Thoracic aorta (tissue), 2 donors: ENCODE measurements at regions not wholly inside any gene's neighbourhood (a gene's known extent, or its start where the extent isn't known, plus 50 kb on each side); places are given as distances from the start of the nearest gene placed in this dataset.

Source experiments
- ATAC-seq: fragments of 150-250 bp; one replicate; pipeline ENCODE4 v1.8.0; 2017; ENCODE audit warnings: low read depth; ENCODE audit not compliant: insufficient number of reproducible peaks, low FRiP score
- DNase-seq: peaks from one replicate; pipeline ENCODE4 v3.0.0-alpha.2; 2020; ENCODE audit warnings: low spot score
- H3K27ac ChIP-seq, 2 donors: fragments of 200-600 bp; sonication (generic); 1 replicate in 1 of 2; 2 replicates in 1 of 2; pipeline ENCODE4 v1.5.1; 2016; ENCODE audit warnings: mild to moderate bottlenecking in 2 of 2, moderate library complexity in 2 of 2
- H3K27me3 ChIP-seq: fragments of 200-600 bp; sonication (generic); replicated peaks from 2 replicates; pipeline ENCODE4 v1.6.0; 2016; ENCODE audit warnings: mild to moderate bottlenecking; ENCODE audit not compliant: insufficient read depth
- H3K36me3 ChIP-seq: fragments of 200-600 bp; sonication (generic); one replicate; pipeline ENCODE4 v1.5.1; 2016
- H3K4me1 ChIP-seq, 2 donors: fragments of 200-600 bp; sonication (generic); 1 replicate in 1 of 2; 2 replicates in 1 of 2; pipeline versions ENCODE4 v1.5.1 to v1.6.0; 2016; ENCODE audit warnings: low read depth in 2 of 2, mild to moderate bottlenecking in 1 of 2; ENCODE audit not compliant: control insufficient read depth in 1 of 2
- H3K4me3 ChIP-seq: fragments of 200-600 bp; sonication (generic); 2 replicates; pipeline ENCODE4 v1.5.1; 2016; ENCODE audit warnings: mild to moderate bottlenecking
- H3K9me3 ChIP-seq: fragments of 200-600 bp; sonication (generic); 2 replicates; pipeline ENCODE4 v1.5.1; 2016
- CTCF ChIP-seq: fragments of 200-600 bp; sonication (generic); IDR thresholded peaks from one replicate; pipeline ENCODE4 v1.5.1; 2019; ENCODE audit warnings: antibody characterized with exemption

GRCh38 chr5:107269678-107270077, 401.1 kb downstream of the EFNA5 start:
- H3K4me3 ChIP-seq = no peak overlapping the region
- no peak overlapping the region for H3K27ac ChIP-seq
- no peaks in the 10 kb centered on the region for H3K4me1 ChIP-seq

GRCh38 chr5:107269256-107269655, 401.5 kb downstream of the EFNA5 start:
- no peak overlapping the region for H3K4me3 ChIP-seq
- H3K27ac ChIP-seq = no peak overlapping the region
- peaks cover 2 to 4% of the 10 kb centered on the region in 2 donors for H3K4me1 ChIP-seq
- no peak for DNase-seq
- H3K9me3 ChIP-seq = no peaks in the 10 kb centered on the region
- H3K27me3 ChIP-seq = no peaks in the 10 kb centered on the region
- no peak for TF ChIP-seq CTCF
- H3K36me3 ChIP-seq = no peaks in the 10 kb centered on the region
- no peak for ATAC-seq

More at GRCh38 chr5:107269678-107270077, 401.1 kb downstream of the EFNA5 start:
- no peaks in the 10 kb centered on the region for H3K9me3 ChIP-seq
- DNase-seq (no peak), ATAC-seq (no peak)
- H3K27me3 ChIP-seq = no peaks in the 10 kb centered on the region
- H3K36me3 ChIP-seq = no peaks in the 10 kb centered on the region
- no peak for TF ChIP-seq CTCF

GRCh38 chr5:107268241-107268640, 402.5 kb downstream of the EFNA5 start:
- ATAC-seq = no peak
- Histone ChIP-seq H3K36me3 (no peaks in the 10 kb centered on the region), H3K27ac (no peak overlapping the region), H3K4me3 (no peak overlapping the region), H3K27me3 (no peaks in the 10 kb centered on the region), H3K9me3 (no peaks in the 10 kb centered on the region), H3K4me1 (peaks cover 4 to 14% of the 10 kb centered on the region in 2 donors)
- DNase-seq = no peak
- no peak for TF ChIP-seq CTCF

- Histone ChIP-seq H3K9me3 (no peaks in the 10 kb centered on the region), H3K27me3 (no peaks in the 10 kb centered on the region), H3K27ac (no peak overlapping the region), H3K4me1 (peaks cover 4 to 21% of the 10 kb centered on the region in 2 donors), H3K4me3 (no peak overlapping the region), H3K36me3 (no peaks in the 10 kb centered on the region)
- no peak for ATAC-seq
- DNase-seq = no peak
- TF ChIP-seq CTCF = no peak
Measured at GRCh38 chr5:107266100-107266499, 404.6 kb downstream of the EFNA5 start.

GRCh38 chr5:107265193-107265592, 405.5 kb downstream of the EFNA5 start:
- H3K4me1 ChIP-seq = peaks cover 4 to 21% of the 10 kb centered on the region in 2 donors
- no peak overlapping the region for H3K4me3 ChIP-seq
- H3K27me3 ChIP-seq = no peaks in the 10 kb centered on the region
- ATAC-seq (no peak), DNase-seq (no peak)
- no peaks in the 10 kb centered on the region for H3K36me3 ChIP-seq
- no peaks in the 10 kb centered on the region for H3K9me3 ChIP-seq
- H3K27ac ChIP-seq = no peak overlapping the region
- no peak for TF ChIP-seq CTCF
